ENCODE measurements at regions not wholly inside any gene's neighbourhood (a gene's known extent, or its start where the extent isn't known, plus 50 kb on each side); places are given as distances from the start of the nearest gene placed in this dataset.

DNA sequence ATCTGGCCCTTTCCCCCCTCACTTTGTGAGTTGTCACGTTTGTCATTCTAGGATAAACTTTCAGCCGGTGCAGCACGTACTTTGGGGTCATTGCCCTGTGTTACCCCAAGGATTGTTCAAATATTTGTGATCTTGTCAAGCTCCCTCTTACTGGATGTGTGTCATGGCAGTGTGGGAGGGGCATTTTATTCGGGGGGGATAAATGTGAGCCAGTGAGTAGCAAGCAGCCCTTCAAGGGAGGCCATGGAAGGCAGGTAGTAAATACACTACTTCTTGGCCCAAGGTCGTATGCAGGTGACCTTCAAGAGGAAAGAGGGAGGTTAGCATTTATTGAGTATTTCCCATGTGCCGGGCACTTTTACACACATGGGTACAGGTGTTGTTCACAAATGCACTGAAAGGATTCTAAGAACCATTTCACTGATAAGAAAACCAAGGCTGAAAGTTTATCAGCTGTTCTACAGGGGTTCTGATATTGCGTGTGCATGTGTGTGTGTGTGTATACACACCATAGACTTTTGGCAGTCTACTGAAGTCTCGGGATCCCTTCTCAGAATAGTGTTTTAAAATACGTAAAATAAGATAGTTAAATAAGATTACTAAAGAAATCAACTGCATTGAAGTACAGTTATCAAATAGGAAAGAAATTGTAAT, 410.3 kb upstream of the TBX3 start:
- H3K9me3 Mint-ChIP-seq: peaks cover 23% of the 10 kb centered on the region
- DNase-seq (ENCODE audit: low spot score): no peak
- H3K27me3 Mint-ChIP-seq (ENCODE audit: insufficient read depth): no peaks in the 10 kb centered on the region
- no peak overlapping the region for H3K27ac Mint-ChIP-seq
- H3K4me3 Mint-ChIP-seq: no peak overlapping the region
- intact Hi-C loops (cut with micrococcal nuclease): no loop called here
- no peaks in the 10 kb centered on the region for H3K4me1 Mint-ChIP-seq (ENCODE audit: low read depth)
- H3K36me3 Mint-ChIP-seq (ENCODE audit: low read depth): no peaks in the 10 kb centered on the region

DNA sequence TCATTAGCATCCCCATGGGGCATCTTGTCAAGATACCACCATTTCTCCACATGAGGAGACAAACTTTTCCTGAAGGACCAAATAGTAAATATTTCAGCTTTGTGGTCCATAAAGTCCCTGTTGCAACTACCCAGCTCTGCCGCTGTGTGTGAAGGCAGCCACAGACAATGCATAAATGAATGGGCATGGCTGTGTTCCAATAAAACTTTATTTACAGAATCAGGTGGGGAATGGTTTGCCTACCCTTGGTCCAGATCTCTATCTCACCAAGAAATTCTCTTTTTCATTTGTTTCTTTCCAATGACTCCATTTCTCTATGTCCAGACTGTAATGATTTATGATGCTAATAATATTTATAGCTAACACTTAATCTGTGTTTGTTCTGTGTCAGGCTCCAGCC, 409.3 kb upstream of the TBX3 start:
- no peaks in the 10 kb centered on the region for H3K36me3 Mint-ChIP-seq (ENCODE audit: low read depth)
- DNase-seq (ENCODE audit: low spot score): no peak
- no peak overlapping the region for H3K4me3 Mint-ChIP-seq
- H3K27ac Mint-ChIP-seq: no peak overlapping the region
- H3K4me1 Mint-ChIP-seq (ENCODE audit: low read depth): no peaks in the 10 kb centered on the region
- intact Hi-C loops (cut with micrococcal nuclease): no loop called here
- peaks cover 21% of the 10 kb centered on the region for H3K9me3 Mint-ChIP-seq
- H3K27me3 Mint-ChIP-seq (ENCODE audit: insufficient read depth): no peaks in the 10 kb centered on the region

DNA sequence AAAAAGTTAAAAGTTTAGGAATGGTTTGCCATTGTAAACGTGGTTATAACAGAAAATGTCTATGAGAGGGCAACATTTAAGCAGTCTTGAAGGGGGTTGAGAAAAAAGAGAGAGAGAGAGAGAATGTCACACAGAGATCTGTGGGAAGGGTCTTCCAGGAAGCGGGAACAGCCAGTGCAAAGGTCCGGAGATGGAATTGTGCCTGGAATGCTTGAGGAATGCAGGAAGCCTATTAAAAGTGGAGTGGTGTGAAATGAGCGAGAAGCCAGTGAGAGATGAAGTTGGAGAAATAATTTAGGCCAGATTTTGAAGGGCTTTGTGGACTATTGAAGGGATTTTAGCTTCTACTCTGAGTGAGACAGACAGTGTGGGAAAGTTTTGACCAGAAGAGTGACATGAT, 406.8 kb upstream of the TBX3 start:
- Mint-ChIP-seq H3K4me3 (no peak overlapping the region), H3K36me3 (ENCODE audit: low read depth) (no peaks in the 10 kb centered on the region), H3K27me3 (ENCODE audit: insufficient read depth) (no peaks in the 10 kb centered on the region), H3K4me1 (ENCODE audit: low read depth) (no peaks in the 10 kb centered on the region), H3K27ac (no peak overlapping the region), H3K9me3 (peaks cover 11% of the 10 kb centered on the region)
- intact Hi-C loops (cut with micrococcal nuclease): no loop called here
- no peak for DNase-seq (ENCODE audit: low spot score)

DNA sequence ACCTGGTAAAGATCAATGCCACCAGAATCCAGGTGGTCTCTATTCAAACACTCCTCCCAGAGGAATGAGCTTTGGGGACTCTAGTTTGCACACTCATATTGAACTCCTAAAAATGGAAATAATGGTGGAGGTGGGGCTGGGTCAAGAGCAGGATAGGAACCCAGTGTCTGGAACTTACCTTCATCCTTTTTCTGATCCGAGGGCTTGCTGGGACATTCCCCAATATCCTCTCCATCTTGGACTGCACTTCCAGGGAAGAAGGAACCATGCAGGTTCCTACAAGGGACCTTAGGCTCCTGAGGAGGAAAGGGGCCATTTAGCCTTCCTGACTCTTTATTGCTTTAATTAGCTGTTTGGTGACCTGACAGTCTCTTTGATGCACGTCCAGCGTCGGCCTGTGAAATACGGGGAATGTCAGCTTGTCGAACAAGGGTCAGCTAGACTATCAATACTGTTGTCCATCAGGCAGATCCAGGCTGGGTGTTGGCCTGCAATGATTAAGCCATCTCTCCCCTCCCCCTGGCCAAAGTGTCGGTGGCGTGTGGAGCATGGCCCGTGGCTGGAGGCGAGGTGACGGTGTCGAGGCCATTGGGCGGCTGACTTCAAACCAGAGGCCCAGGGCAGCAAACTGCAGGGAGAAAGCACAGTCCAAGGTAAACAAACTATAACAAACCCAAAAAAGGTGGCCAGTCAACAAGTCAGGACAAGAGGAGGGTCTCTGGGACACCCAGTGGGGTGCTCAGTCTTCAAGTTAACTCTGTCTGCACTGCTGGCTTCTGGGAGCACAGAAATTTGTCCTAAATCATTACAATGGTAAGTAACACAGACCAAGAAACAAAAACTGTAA, 405.2 kb upstream of the TBX3 start:
- Mint-ChIP-seq H3K4me1 (ENCODE audit: low read depth) (no peaks in the 10 kb centered on the region), H3K9me3 (peaks cover 9% of the 10 kb centered on the region), H3K27me3 (ENCODE audit: insufficient read depth) (no peaks in the 10 kb centered on the region), H3K36me3 (ENCODE audit: low read depth) (no peaks in the 10 kb centered on the region), H3K4me3 (no peak overlapping the region), H3K27ac (no peak overlapping the region)
- intact Hi-C loops (cut with micrococcal nuclease): no loop called here
- DNase-seq (ENCODE audit: low spot score): no peak

DNA sequence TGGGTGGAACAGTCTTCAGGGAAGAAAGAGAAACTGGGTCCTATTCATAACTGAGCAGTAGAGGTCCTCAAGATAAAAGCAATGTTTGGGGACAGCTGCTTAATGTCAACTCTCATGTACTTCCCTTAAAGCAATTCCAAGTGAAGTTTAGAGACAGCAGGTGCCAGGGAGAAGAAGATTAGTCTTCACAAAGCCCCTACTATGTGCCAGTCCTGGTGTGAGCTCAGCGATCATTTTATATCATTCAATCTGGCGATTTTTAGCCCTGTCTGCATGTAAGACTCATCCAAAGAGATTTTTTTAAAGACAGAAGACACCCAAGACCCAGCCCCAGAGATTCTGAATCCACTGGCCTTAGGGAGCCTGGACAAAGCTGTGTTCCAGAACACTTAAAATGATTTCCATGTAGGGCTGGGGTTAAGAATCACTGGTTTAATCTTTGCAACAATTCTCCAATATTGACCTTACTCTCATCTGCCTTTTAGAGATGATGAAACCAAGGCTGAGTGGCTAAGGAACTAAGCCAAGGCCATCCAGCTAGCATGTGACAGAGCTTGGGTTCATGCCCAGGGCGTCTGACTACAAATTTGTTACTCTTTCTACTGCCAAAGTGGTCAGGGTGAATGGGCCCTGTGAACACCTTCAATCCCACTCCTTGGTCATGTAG, 404.5 kb upstream of the TBX3 start:
- no peak for DNase-seq (ENCODE audit: low spot score)
- no peaks in the 10 kb centered on the region for H3K27me3 Mint-ChIP-seq (ENCODE audit: insufficient read depth)
- H3K9me3 Mint-ChIP-seq: peaks cover 9% of the 10 kb centered on the region
- no peak overlapping the region for H3K4me3 Mint-ChIP-seq
- no peaks in the 10 kb centered on the region for H3K36me3 Mint-ChIP-seq (ENCODE audit: low read depth)
- H3K27ac Mint-ChIP-seq: no peak overlapping the region
- intact Hi-C loops (cut with micrococcal nuclease): no loop called here
- no peaks in the 10 kb centered on the region for H3K4me1 Mint-ChIP-seq (ENCODE audit: low read depth)

DNA sequence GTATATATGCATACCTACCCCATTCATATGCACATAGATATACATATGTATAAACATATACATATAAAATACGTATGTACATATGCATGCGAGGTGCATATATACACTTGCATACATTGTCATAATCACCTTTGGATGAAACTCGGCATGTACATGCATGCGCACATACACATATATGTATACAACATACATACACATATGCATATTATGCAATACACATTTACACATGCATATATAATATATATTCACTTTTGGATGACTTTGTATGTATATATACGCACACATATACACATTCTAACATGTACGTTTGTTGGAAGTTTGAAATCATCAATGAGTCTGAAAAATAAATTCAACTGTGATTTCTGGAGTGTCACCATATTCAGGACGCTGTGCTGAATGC, 401.6 kb upstream of the TBX3 start:
- Mint-ChIP-seq H3K36me3 (ENCODE audit: low read depth) (no peaks in the 10 kb centered on the region), H3K9me3 (peaks cover 4% of the 10 kb centered on the region), H3K27ac (no peak overlapping the region), H3K4me1 (ENCODE audit: low read depth) (no peaks in the 10 kb centered on the region), H3K4me3 (no peak overlapping the region), H3K27me3 (ENCODE audit: insufficient read depth) (no peaks in the 10 kb centered on the region)
- DNase-seq (ENCODE audit: low spot score): no peak
- intact Hi-C loops (cut with micrococcal nuclease): no loop called here

DNA sequence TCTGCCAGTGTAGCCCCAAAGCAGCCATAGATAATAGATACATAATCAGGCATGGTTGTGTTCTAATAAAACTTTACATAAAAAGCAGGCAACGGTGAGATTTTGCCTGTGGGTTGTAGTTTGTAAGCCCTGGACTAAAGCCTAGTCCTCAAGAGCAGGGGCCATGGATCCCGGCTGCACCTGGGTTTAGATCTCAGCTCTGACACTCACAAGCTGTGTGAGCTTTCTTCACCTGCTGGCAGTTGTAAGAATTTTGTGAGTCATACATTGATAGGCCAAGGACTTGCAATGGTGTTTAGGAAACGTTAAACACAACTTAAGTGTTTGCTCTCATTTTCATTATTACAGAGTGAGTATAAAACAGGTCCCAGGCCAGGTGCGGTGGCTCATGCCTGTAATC, 395.8 kb upstream of the TBX3 start:
- no peaks in the 10 kb centered on the region for H3K4me1 Mint-ChIP-seq (ENCODE audit: low read depth)
- H3K27ac Mint-ChIP-seq: no peak overlapping the region
- DNase-seq (ENCODE audit: low spot score): no peak
- H3K36me3 Mint-ChIP-seq (ENCODE audit: low read depth): no peaks in the 10 kb centered on the region
- intact Hi-C loops (cut with micrococcal nuclease): no loop called here
- H3K27me3 Mint-ChIP-seq (ENCODE audit: insufficient read depth): no peaks in the 10 kb centered on the region
- no peaks in the 10 kb centered on the region for H3K9me3 Mint-ChIP-seq
- H3K4me3 Mint-ChIP-seq: no peak overlapping the region

DNA sequence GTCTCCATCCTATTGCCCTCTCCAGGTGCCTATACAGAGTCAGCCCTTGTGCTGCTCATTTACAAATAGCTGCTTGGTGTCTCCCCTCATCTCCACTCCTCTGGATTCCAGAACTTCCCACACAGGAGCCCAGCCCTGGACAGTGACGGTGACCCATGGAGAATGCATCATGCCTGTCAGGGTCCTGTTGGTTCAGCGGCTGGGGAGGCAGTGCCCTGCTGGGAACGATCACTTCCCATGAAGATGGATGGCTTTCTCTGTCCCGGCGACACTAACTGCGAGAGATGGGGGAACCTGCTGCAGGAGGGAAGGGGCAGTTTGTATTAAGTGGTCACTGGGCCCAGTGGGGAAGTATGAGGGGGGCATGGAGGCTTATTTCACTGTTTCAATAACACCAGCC, 395.0 kb upstream of the TBX3 start:
- Mint-ChIP-seq H3K27ac (no peak overlapping the region), H3K27me3 (ENCODE audit: insufficient read depth) (no peaks in the 10 kb centered on the region), H3K4me3 (no peak overlapping the region), H3K9me3 (no peaks in the 10 kb centered on the region), H3K4me1 (ENCODE audit: low read depth) (no peaks in the 10 kb centered on the region), H3K36me3 (ENCODE audit: low read depth) (no peaks in the 10 kb centered on the region)
- intact Hi-C loops (cut with micrococcal nuclease): no loop called here
- DNase-seq (ENCODE audit: low spot score): no peak

DNA sequence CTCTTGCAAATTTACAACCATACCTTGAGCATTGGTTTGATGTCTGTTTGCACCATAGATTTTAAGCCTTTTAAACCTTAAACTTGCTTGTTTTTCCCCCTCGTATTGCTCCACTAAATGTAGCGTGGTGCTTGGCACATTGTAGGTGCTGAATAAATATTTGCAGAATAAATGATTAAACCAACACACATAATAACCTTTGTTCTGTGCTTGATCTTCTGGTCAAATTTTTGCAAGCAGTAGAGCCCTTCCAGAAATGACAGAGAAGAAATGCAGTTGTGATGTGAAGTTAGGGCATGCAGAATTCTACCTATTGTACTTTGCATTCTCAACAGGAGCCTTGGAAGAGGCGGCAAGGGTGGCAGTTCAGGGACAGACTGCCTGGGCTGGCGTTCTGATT, 394.4 kb upstream of the TBX3 start:
- no peaks in the 10 kb centered on the region for H3K27me3 Mint-ChIP-seq (ENCODE audit: insufficient read depth)
- intact Hi-C loops (cut with micrococcal nuclease): no loop called here
- no peaks in the 10 kb centered on the region for H3K36me3 Mint-ChIP-seq (ENCODE audit: low read depth)
- H3K4me1 Mint-ChIP-seq (ENCODE audit: low read depth): no peaks in the 10 kb centered on the region
- no peak overlapping the region for H3K4me3 Mint-ChIP-seq
- H3K27ac Mint-ChIP-seq: no peak overlapping the region
- H3K9me3 Mint-ChIP-seq: no peaks in the 10 kb centered on the region
- no peak for DNase-seq (ENCODE audit: low spot score)

DNA sequence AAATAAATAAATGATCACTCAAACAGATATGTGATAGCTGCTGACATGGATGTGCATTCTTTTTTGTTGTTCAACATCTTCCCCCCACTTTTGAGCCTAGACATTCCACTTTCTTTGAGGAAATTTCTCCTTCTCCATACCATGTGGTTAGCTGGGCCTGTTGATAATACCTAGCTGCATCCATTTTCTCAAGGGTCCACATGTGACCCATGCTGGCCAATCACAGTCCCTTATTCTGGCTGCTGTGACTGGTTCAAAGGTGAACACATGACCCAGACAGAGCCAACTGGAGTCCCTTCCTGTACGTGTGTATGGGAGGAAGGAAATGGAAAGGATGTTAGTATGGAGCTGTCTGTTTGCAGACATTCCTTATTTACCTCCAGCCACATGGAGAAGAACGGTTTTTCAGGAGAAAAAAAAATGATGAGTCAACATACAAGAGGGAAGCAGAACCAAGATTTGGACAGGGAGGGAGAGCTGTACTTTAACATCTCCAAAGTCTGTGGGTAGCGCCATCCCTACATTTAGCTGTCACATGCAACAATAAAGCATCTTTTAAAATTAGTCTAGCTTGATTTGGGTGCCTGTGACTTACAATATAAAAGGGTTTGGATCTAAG, 391.7 kb upstream of the TBX3 start:
- no peak overlapping the region for H3K4me3 Mint-ChIP-seq
- no peaks in the 10 kb centered on the region for H3K4me1 Mint-ChIP-seq (ENCODE audit: low read depth)
- no peaks in the 10 kb centered on the region for H3K27me3 Mint-ChIP-seq (ENCODE audit: insufficient read depth)
- DNase-seq (ENCODE audit: low spot score): no peak
- H3K27ac Mint-ChIP-seq: no peak overlapping the region
- H3K36me3 Mint-ChIP-seq (ENCODE audit: low read depth): no peaks in the 10 kb centered on the region
- peaks cover 8% of the 10 kb centered on the region for H3K9me3 Mint-ChIP-seq
- intact Hi-C loops (cut with micrococcal nuclease): no loop called here

DNA sequence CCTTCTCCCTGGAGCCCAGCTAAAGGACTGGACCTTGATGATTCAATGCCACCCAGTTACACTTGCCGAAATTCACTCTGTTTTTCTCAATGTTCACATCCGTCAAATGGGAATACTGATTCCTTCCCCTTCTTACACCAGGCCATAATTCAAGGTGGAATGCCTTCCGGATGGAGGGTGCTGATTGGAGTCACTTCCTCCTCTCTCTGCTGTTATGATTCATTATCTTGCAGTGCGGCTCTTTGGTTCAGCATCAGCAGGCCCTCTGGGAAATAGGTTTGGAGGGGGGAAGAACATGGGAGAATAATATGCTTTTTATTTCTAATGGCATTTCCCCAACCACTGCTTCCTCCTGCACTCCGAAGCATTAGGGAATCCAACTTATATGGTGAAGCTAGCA, 390.6 kb upstream of the TBX3 start:
- Mint-ChIP-seq H3K27me3 (ENCODE audit: insufficient read depth) (no peaks in the 10 kb centered on the region), H3K36me3 (ENCODE audit: low read depth) (no peaks in the 10 kb centered on the region), H3K9me3 (peaks cover 8% of the 10 kb centered on the region), H3K27ac (no peak overlapping the region), H3K4me3 (no peak overlapping the region), H3K4me1 (ENCODE audit: low read depth) (no peaks in the 10 kb centered on the region)
- intact Hi-C loops (cut with micrococcal nuclease): no loop called here
- no peak for DNase-seq (ENCODE audit: low spot score)

DNA sequence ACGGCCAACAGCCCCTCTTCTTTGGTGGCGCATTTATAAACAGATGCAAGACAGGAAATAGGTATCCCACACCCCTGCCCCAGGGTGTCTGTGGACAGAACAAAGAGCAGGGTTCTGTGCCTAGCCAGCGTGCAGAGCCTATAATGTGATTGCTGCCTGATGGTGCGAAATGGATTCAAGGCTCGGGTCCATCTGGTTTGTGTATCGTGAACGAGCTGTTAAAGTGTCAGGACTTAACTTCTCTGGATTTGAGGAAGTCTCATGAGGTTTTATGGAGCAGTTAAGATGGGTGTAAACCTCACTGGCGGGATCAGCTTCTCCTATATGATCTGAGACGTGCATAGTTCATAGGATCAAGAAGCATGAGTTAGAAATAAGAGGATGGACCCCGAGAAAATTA, 388.7 kb upstream of the TBX3 start:
- intact Hi-C loops (cut with micrococcal nuclease): no loop called here
- no peak for DNase-seq (ENCODE audit: low spot score)
- Mint-ChIP-seq H3K27ac (no peak overlapping the region), H3K27me3 (ENCODE audit: insufficient read depth) (no peaks in the 10 kb centered on the region), H3K4me1 (ENCODE audit: low read depth) (no peaks in the 10 kb centered on the region), H3K36me3 (ENCODE audit: low read depth) (no peaks in the 10 kb centered on the region), H3K9me3 (peaks cover 8% of the 10 kb centered on the region), H3K4me3 (no peak overlapping the region)

DNA sequence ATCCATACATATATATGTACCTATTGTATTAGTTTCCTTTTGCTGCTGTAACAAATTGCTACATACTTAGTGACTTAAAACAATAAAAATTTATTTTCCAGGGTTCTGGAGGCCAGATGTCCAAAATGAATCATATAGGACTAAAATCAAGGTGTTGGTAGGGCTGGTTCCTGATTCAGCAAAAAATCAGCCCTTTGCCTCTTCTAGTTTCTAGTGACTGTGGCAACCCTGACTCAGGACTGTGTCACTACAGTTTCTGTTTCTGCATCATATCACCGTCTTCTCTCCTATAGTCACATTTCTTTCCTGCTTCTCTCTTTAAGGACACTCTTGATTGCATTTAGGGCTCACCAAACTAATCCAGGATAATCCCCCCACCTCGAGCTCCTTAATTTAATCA, 386.3 kb upstream of the TBX3 start:
- intact Hi-C loops (cut with micrococcal nuclease): no loop called here

More for the DNA sequence above, 386.3 kb upstream of the TBX3 start:
- H3K27ac Mint-ChIP-seq: no peak overlapping the region
- H3K4me3 Mint-ChIP-seq: no peak overlapping the region
- H3K4me1 Mint-ChIP-seq (ENCODE audit: low read depth): no peaks in the 10 kb centered on the region
- H3K27me3 Mint-ChIP-seq (ENCODE audit: insufficient read depth): no peaks in the 10 kb centered on the region
- no peaks in the 10 kb centered on the region for H3K36me3 Mint-ChIP-seq (ENCODE audit: low read depth)
- no peak for DNase-seq (ENCODE audit: low spot score)
- peaks cover 8% of the 10 kb centered on the region for H3K9me3 Mint-ChIP-seq
